ENCODE measurements at regions not wholly inside any gene's neighbourhood (a gene's known extent, or its start where the extent isn't known, plus 50 kb on each side); places are given as distances from the start of the nearest gene placed in this dataset.

DNA sequence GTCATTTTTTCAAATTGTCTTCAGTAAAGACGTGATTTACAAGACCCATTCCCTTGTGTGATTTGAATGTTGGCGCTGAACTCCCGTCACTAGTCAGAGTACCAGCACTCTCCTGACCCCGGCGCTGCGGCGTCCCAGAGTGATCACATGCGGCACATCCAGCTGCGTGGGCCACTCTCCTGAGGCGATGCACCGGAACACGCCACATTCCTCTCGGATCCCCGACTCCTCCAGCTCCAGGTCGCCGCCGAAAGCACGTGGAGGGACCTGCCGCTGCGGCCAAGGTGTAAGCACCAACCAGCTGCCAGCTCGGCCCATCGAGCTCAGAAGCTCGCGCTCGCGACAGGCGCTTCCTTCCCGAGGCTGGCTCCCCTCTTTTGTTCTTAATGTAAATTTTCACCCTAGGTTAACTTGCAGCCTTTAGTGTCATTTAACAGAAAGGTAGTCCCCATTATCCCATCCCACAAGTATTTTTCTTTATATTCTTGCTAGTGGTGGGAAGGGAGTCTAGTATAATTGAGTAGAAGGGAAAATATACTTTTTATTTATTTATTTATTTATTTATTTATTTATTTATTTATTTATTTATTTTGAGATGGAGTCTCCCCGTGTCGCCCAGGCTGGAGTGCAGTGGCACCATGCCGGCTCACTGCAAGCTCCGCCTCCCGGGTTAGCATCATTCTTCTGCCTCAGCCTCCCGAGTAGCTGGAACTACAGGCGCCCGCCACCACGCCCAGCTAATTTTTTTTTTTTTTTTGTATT, 61.7 kb upstream of the VGLL3 start:
- H3K4me3 ChIP-seq (ENCODE audit: control insufficient read depth in 1 of 2, extremely low read depth in 1 of 2, low read length in 1 of 2) = no peak overlapping the region
- H3K27me3 ChIP-seq (replicated peaks in 1 of 2; ENCODE audit: control insufficient read depth in 2 of 2, extremely low read depth in 1 of 2, insufficient read depth in 2 of 2, low read length in 1 of 2) = peaks cover 0 to 5% of the 10 kb centered on the region in 2 experiments
- peaks cover 0 to 6% of the 10 kb centered on the region in 2 donors for H3K27me3 Mint-ChIP-seq
- peaks cover 4 to 5% (median 4%) of the 10 kb centered on the region in 3 donors for H3K9me3 Mint-ChIP-seq
- DNase-seq (no peak), ATAC-seq (replicated peaks in 1 of 4) (no peak)
- H3K4me1 ChIP-seq (ENCODE audit: control insufficient read depth in 1 of 2, extremely low read depth in 1 of 2, insufficient read depth in 2 of 2, low read length in 2 of 2) = no peaks in the 10 kb centered on the region
- H3K4me3 Mint-ChIP-seq = no peak overlapping the region
- H3K9me3 ChIP-seq = no peaks in the 10 kb centered on the region
- 74% methylated on average over 16 of the region's 37 CpGs for WGBS (ENCODE audit: insufficient coverage)
- no peaks in the 10 kb centered on the region for H3K36me3 ChIP-seq (ENCODE audit: control insufficient read depth in 2 of 2, extremely low read depth in 1 of 2, insufficient read depth in 1 of 2, low read length in 1 of 2)
- ChIA-PET CTCF (no interaction called here), POLR2A (no interaction called here)
- H3K27ac Mint-ChIP-seq = no peak overlapping the region
- no peaks in the 10 kb centered on the region for H3K4me1 Mint-ChIP-seq
- no peak overlapping the region for H3K27ac ChIP-seq (ENCODE audit: low read length)
- H3K36me3 Mint-ChIP-seq = no peaks in the 10 kb centered on the region

DNA sequence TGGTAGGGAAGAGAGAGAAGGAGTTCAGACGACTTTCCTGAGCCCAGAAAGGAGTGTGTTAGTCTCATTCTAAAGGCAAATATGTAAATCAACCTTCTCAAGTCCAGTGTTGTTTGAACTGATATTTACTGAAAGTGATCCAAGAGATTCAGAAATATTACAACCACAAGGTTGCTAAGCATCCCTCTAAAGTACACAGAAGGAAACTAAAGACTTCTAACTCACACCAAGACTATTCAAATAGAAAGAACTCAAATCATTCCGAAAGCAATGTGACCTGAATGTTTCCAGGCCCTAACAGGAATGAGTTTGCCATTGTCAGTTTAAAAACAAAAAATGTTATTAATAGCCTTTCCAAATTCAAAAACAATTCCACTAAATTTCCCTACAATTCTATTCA, 56.9 kb upstream of the VGLL3 start:
- Histone ChIP-seq H3K36me3 (ENCODE audit: control insufficient read depth in 2 of 2, extremely low read depth in 1 of 2, insufficient read depth in 1 of 2, low read length in 1 of 2) (no peaks in the 10 kb centered on the region), H3K9me3 (no peaks in the 10 kb centered on the region), H3K27ac (ENCODE audit: low read length) (no peak overlapping the region), H3K4me3 (ENCODE audit: control insufficient read depth in 1 of 2, extremely low read depth in 1 of 2, low read length in 1 of 2) (no peak overlapping the region), H3K27me3 (replicated peaks in 1 of 2; ENCODE audit: control insufficient read depth in 2 of 2, extremely low read depth in 1 of 2, insufficient read depth in 2 of 2, low read length in 1 of 2) (peaks cover 0 to 3% of the 10 kb centered on the region in 2 experiments), H3K4me1 (ENCODE audit: control insufficient read depth in 1 of 2, extremely low read depth in 1 of 2, insufficient read depth in 2 of 2, low read length in 2 of 2) (no peaks in the 10 kb centered on the region)
- Mint-ChIP-seq H3K36me3 (no peaks in the 10 kb centered on the region), H3K4me1 (no peaks in the 10 kb centered on the region), H3K9me3 (peaks cover 0 to 5% (median 0%) of the 10 kb centered on the region in 3 donors), H3K4me3 (no peak overlapping the region), H3K27ac (no peak overlapping the region), H3K27me3 (no peaks in the 10 kb centered on the region)
- ChIA-PET CTCF (no interaction called here), POLR2A (no interaction called here)
- DNase-seq (no peak), ATAC-seq (replicated peaks in 1 of 4) (no peak)
- WGBS (ENCODE audit: insufficient coverage) = no CpG with 5 or more reads among the region's 2 CpGs

DNA sequence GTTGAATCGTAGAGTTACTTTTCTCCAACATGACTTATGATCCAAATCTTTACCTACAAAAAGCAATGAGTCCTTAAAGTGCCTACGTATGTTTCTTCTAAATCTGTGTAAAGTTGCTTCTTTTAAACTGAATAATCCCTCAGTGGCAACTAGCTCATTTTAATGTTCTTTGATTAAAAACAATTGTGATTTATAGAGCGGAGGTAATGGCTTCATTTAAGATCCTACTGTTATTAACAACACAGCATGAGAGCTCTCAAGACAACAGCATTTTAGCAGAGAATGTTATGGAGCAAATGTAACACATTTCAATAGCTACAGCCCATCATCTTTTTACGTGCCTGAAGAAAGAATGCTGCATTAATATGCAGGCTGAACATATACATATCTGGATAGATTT, 55.3 kb upstream of the VGLL3 start:
- Histone ChIP-seq H3K4me1 (ENCODE audit: control insufficient read depth in 1 of 2, extremely low read depth in 1 of 2, insufficient read depth in 2 of 2, low read length in 2 of 2) (no peaks in the 10 kb centered on the region), H3K9me3 (no peaks in the 10 kb centered on the region), H3K36me3 (ENCODE audit: control insufficient read depth in 2 of 2, extremely low read depth in 1 of 2, insufficient read depth in 1 of 2, low read length in 1 of 2) (no peaks in the 10 kb centered on the region), H3K27me3 (replicated peaks in 1 of 2; ENCODE audit: control insufficient read depth in 2 of 2, extremely low read depth in 1 of 2, insufficient read depth in 2 of 2, low read length in 1 of 2) (no peaks in the 10 kb centered on the region), H3K4me3 (ENCODE audit: control insufficient read depth in 1 of 2, extremely low read depth in 1 of 2, low read length in 1 of 2) (no peak overlapping the region), H3K27ac (ENCODE audit: low read length) (no peak overlapping the region)
- H3K4me1 Mint-ChIP-seq = no peaks in the 10 kb centered on the region
- WGBS (ENCODE audit: insufficient coverage) = no CpG with 5 or more reads among the region's 4 CpGs
- no peak overlapping the region for H3K4me3 Mint-ChIP-seq
- H3K9me3 Mint-ChIP-seq = no peaks in the 10 kb centered on the region
- CTCF ChIA-PET = no interaction called here
- ATAC-seq (replicated peaks in 1 of 4) (no peak), DNase-seq (no peak)
- POLR2A ChIA-PET = no interaction called here
- H3K27ac Mint-ChIP-seq = no peak overlapping the region
- H3K27me3 Mint-ChIP-seq = no peaks in the 10 kb centered on the region
- H3K36me3 Mint-ChIP-seq = no peaks in the 10 kb centered on the region

DNA sequence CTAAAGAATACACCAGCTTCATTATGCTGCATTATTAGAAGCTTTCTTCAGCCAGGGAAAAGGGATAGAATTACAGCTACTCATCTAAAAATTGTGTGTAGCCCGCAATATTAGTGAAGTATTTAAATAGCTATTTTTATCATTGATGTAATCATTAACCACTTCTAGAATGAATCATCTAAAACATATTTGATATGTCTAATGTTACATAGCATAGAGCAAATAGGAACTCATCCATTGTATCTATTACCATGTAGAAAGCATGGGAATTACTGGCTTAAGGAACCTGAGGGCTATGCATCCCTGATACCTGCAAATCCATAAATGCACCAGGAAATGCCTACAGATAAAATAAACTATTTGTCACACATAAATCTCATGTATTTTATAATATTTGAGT, 54.5 kb upstream of the VGLL3 start:
- no peak for DNase-seq
- no peaks in the 10 kb centered on the region for H3K36me3 Mint-ChIP-seq
- WGBS (ENCODE audit: insufficient coverage) = no CpG with 5 or more reads among the region's 1 CpG

DNA sequence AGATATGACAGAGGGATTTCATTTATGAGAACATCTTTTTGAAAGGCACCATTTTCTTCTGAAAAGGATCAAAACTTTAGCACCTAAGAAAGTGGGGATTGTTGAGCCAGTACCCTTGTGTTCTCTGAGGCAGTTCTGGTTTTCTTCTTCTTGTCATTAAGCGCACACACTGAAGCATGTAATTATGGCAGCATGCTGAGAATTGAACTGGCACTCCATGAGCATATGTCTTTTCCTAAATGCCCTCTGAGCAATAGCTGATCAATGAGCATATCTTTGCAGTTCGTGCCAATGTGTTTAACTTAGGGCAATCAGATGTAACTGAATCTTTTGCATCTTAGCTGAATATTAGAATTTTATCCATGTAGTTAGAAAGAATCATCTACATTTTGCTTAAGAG, 53.9 kb upstream of the VGLL3 start:
- Histone ChIP-seq H3K27ac (ENCODE audit: low read length) (no peak overlapping the region), H3K4me3 (ENCODE audit: control insufficient read depth in 1 of 2, extremely low read depth in 1 of 2, low read length in 1 of 2) (no peak overlapping the region), H3K27me3 (replicated peaks in 1 of 2; ENCODE audit: control insufficient read depth in 2 of 2, extremely low read depth in 1 of 2, insufficient read depth in 2 of 2, low read length in 1 of 2) (no peaks in the 10 kb centered on the region), H3K9me3 (no peaks in the 10 kb centered on the region), H3K36me3 (ENCODE audit: control insufficient read depth in 2 of 2, extremely low read depth in 1 of 2, insufficient read depth in 1 of 2, low read length in 1 of 2) (no peaks in the 10 kb centered on the region), H3K4me1 (ENCODE audit: control insufficient read depth in 1 of 2, extremely low read depth in 1 of 2, insufficient read depth in 2 of 2, low read length in 2 of 2) (no peaks in the 10 kb centered on the region)
- H3K9me3 Mint-ChIP-seq = no peaks in the 10 kb centered on the region
- no peak overlapping the region for H3K27ac Mint-ChIP-seq
- no peaks in the 10 kb centered on the region for H3K4me1 Mint-ChIP-seq
- H3K27me3 Mint-ChIP-seq = no peaks in the 10 kb centered on the region
- ATAC-seq (replicated peaks in 1 of 4) (no peak), DNase-seq (no peak)
- H3K36me3 Mint-ChIP-seq = no peaks in the 10 kb centered on the region
- H3K4me3 Mint-ChIP-seq = no peak overlapping the region
- POLR2A ChIA-PET = no interaction called here
- CTCF ChIA-PET = no interaction called here
- WGBS (ENCODE audit: insufficient coverage) = 100% methylated on average over 1 of the region's 2 CpGs

More for the DNA sequence above, 54.5 kb upstream of the VGLL3 start:
- H3K27ac Mint-ChIP-seq = no peak overlapping the region
- H3K4me3 Mint-ChIP-seq = no peak overlapping the region
- H3K9me3 Mint-ChIP-seq = no peaks in the 10 kb centered on the region
- CTCF ChIA-PET = no interaction called here
- POLR2A ChIA-PET = no interaction called here
- ATAC-seq (replicated peaks in 1 of 4) = no peak
- no peaks in the 10 kb centered on the region for H3K9me3 ChIP-seq
- H3K4me1 ChIP-seq (ENCODE audit: control insufficient read depth in 1 of 2, extremely low read depth in 1 of 2, insufficient read depth in 2 of 2, low read length in 2 of 2) = no peaks in the 10 kb centered on the region
- H3K27me3 Mint-ChIP-seq = no peaks in the 10 kb centered on the region
- H3K27ac ChIP-seq (ENCODE audit: low read length) = no peak overlapping the region
- no peaks in the 10 kb centered on the region for H3K27me3 ChIP-seq (replicated peaks in 1 of 2; ENCODE audit: control insufficient read depth in 2 of 2, extremely low read depth in 1 of 2, insufficient read depth in 2 of 2, low read length in 1 of 2)
- no peaks in the 10 kb centered on the region for H3K36me3 ChIP-seq (ENCODE audit: control insufficient read depth in 2 of 2, extremely low read depth in 1 of 2, insufficient read depth in 1 of 2, low read length in 1 of 2)
- H3K4me3 ChIP-seq (ENCODE audit: control insufficient read depth in 1 of 2, extremely low read depth in 1 of 2, low read length in 1 of 2) = no peak overlapping the region
- H3K4me1 Mint-ChIP-seq = no peaks in the 10 kb centered on the region

DNA sequence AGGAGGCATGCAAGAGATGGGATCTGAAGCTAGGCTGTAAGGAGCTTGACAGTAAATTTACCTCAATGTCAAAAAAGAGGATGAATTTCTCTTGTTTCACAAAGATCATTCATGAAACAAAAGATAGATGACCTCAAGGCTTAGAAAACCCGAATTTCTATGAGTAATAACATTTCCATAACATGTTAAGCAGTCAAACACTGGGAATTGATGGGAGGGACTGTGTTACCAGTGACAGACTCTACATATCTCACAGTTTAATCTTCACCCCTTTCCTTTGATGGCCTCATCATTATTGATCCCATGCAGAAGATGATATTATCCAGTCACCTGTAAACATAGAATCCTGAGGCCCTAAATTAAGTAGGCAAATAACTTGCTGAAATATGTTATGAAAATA, 53.5 kb upstream of the VGLL3 start:
- no peaks in the 10 kb centered on the region for H3K9me3 Mint-ChIP-seq
- no peaks in the 10 kb centered on the region for H3K36me3 ChIP-seq (ENCODE audit: control insufficient read depth in 2 of 2, extremely low read depth in 1 of 2, insufficient read depth in 1 of 2, low read length in 1 of 2)
- ChIA-PET CTCF (no interaction called here), POLR2A (no interaction called here)
- H3K27me3 ChIP-seq (replicated peaks in 1 of 2; ENCODE audit: control insufficient read depth in 2 of 2, extremely low read depth in 1 of 2, insufficient read depth in 2 of 2, low read length in 1 of 2) = no peaks in the 10 kb centered on the region
- no peaks in the 10 kb centered on the region for H3K36me3 Mint-ChIP-seq
- no peaks in the 10 kb centered on the region for H3K9me3 ChIP-seq
- ATAC-seq (replicated peaks in 1 of 4) = no peak
- no CpG with 5 or more reads among the region's 1 CpG for WGBS (ENCODE audit: insufficient coverage)
- no peak overlapping the region for H3K27ac ChIP-seq (ENCODE audit: low read length)
- no peak overlapping the region for H3K4me3 Mint-ChIP-seq
- no peak for DNase-seq
- H3K4me1 Mint-ChIP-seq = no peaks in the 10 kb centered on the region
- H3K4me3 ChIP-seq (ENCODE audit: control insufficient read depth in 1 of 2, extremely low read depth in 1 of 2, low read length in 1 of 2) = no peak overlapping the region
- no peaks in the 10 kb centered on the region for H3K4me1 ChIP-seq (ENCODE audit: control insufficient read depth in 1 of 2, extremely low read depth in 1 of 2, insufficient read depth in 2 of 2, low read length in 2 of 2)
- no peak overlapping the region for H3K27ac Mint-ChIP-seq
- no peaks in the 10 kb centered on the region for H3K27me3 Mint-ChIP-seq

DNA sequence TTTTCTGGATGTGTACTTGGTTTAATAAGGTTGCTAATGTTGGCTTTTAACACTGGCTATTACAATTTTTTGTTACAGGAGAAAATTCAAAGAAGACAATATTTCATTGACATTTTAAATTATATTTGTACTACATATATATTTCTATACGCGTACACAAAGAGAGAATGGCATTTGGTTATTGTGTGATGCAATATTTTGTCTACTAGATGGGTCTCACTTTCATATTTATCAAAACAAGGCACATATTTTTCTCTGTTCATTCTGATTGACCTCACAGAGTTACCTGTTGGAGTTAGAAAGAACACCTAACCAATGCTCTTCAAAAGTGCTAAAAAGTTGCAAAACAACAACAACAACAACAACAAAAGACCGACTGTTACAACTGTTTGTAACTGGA, 50.2 kb upstream of the VGLL3 start:
- Mint-ChIP-seq H3K4me3 (no peak overlapping the region), H3K4me1 (no peaks in the 10 kb centered on the region), H3K36me3 (no peaks in the 10 kb centered on the region), H3K27me3 (no peaks in the 10 kb centered on the region), H3K27ac (no peak overlapping the region), H3K9me3 (no peaks in the 10 kb centered on the region)
- no peak for ATAC-seq (replicated peaks in 1 of 4)
- Histone ChIP-seq H3K36me3 (ENCODE audit: control insufficient read depth in 2 of 2, extremely low read depth in 1 of 2, insufficient read depth in 1 of 2, low read length in 1 of 2) (no peaks in the 10 kb centered on the region), H3K9me3 (no peaks in the 10 kb centered on the region), H3K4me1 (ENCODE audit: control insufficient read depth in 1 of 2, extremely low read depth in 1 of 2, insufficient read depth in 2 of 2, low read length in 2 of 2) (no peaks in the 10 kb centered on the region), H3K27ac (ENCODE audit: low read length) (no peak overlapping the region), H3K4me3 (ENCODE audit: control insufficient read depth in 1 of 2, extremely low read depth in 1 of 2, low read length in 1 of 2) (no peak overlapping the region), H3K27me3 (replicated peaks in 1 of 2; ENCODE audit: control insufficient read depth in 2 of 2, extremely low read depth in 1 of 2, insufficient read depth in 2 of 2, low read length in 1 of 2) (no peaks in the 10 kb centered on the region)
- DNase-seq = no peak
- WGBS (ENCODE audit: insufficient coverage) = no CpG with 5 or more reads among the region's 3 CpGs
- CTCF ChIA-PET = no interaction called here
- POLR2A ChIA-PET = no interaction called here

Data from T-cell (primary cell).